WTC11 (cell line): ENCODE measurements at regions not wholly inside any gene's neighbourhood (a gene's known extent, or its start where the extent isn't known, plus 50 kb on each side); places are given as distances from the start of the nearest gene placed in this dataset.

ENCODE experiments used
- CTCF ChIP-seq: fragments of 200-600 bp; IDR thresholded peaks from 2 replicates; pipeline ENCODE4 v1.8.0; 2022; ENCODE audit warnings: antibody characterized with exemption
- E2F4 ChIP-seq: sonication (generic); formaldehyde crosslinking; IDR thresholded peaks from 2 replicates; pipeline ENCODE4 v1.8.1; 2022; ENCODE audit warnings: low read depth, mild to moderate bottlenecking, moderate library complexity, missing genetic modification reagents, borderline replicate concordance
- NR2C2 ChIP-seq: sonication (generic); formaldehyde crosslinking; IDR thresholded peaks from 2 replicates; pipeline ENCODE4 v1.8.0; 2022; ENCODE audit warnings: mild to moderate bottlenecking, missing genetic modification reagents
- RELA ChIP-seq: sonication (generic); formaldehyde crosslinking; IDR thresholded peaks from 2 replicates; pipeline ENCODE4 v1.8.1; 2022; ENCODE audit warnings: missing genetic modification reagents, mild to moderate bottlenecking, borderline replicate concordance
- TEAD4 ChIP-seq: sonication (generic); formaldehyde crosslinking; IDR thresholded peaks from 2 replicates; pipeline ENCODE4 v1.8.0; 2022; ENCODE audit warnings: mild to moderate bottlenecking, missing genetic modification reagents
- ZNF263 ChIP-seq: sonication (generic); formaldehyde crosslinking; IDR thresholded peaks from 2 replicates; pipeline ENCODE4 v1.8.1; 2022; ENCODE audit warnings: low read depth, mild to moderate bottlenecking, moderate library complexity, missing genetic modification reagents
- TF ChIP-seq, protein P1 (sequence below): sonication (generic); formaldehyde crosslinking; IDR thresholded peaks from 2 replicates; pipeline ENCODE4 v1.8.1; 2022; ENCODE audit warnings: mild to moderate bottlenecking, missing genetic modification reagents, moderate library complexity, borderline replicate concordance

DNA sequence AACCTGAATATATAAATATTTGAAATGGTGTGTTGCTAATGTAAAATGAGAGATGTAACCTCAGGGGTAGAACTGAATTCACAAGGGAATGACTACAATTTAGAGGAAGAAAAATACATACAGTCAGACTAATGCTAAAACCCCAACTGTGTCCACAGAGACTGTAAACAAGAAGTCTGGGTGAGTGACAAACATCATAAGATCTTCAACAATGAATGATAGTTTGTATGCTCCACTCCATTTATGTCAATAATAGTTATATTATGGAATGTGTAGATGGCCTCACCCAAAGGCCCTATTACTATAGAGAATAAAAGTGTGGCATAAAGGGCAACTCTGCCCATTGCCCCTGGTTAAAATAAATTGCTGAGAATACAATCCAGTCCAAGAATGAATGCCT lies 102.9 kb downstream of the CETN3 start:
- TF ChIP-seq RELA (no peak), CTCF (no peak), E2F4 (CRISPR knock-in tag) (no peak), TEAD4 (CRISPR knock-in tag) (no peak), ZNF263 (CRISPR knock-in tag) (no peak), NR2C2 (CRISPR knock-in tag) (no peak)
- TF ChIP-seq, protein P1, sequence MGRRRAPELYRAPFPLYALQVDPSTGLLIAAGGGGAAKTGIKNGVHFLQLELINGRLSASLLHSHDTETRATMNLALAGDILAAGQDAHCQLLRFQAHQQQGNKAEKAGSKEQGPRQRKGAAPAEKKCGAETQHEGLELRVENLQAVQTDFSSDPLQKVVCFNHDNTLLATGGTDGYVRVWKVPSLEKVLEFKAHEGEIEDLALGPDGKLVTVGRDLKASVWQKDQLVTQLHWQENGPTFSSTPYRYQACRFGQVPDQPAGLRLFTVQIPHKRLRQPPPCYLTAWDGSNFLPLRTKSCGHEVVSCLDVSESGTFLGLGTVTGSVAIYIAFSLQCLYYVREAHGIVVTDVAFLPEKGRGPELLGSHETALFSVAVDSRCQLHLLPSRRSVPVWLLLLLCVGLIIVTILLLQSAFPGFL (CRISPR knock-in tag): no peak
